ENCODE measurements at regions not wholly inside any gene's neighbourhood (a gene's known extent, or its start where the extent isn't known, plus 50 kb on each side); places are given as distances from the start of the nearest gene placed in this dataset.
"Not testable (repeated sequence)": the region's sequence is repeated elsewhere in the genome, so short reads cannot be mapped to it uniquely, and the experiment has no call there.

- DNase-seq, result no peak
These were observed 179.3 kb downstream of the GALC start for GRCh38 chr14:87813686-87814085.

GRCh38 chr14:87813211-87813610 is 179.8 kb downstream of the GALC start:
- no peak for DNase-seq

- no peak for DNase-seq
These were observed 181.7 kb downstream of the GALC start for GRCh38 chr14:87811246-87811645.

- DNase-seq, result no peak
These were observed 182.3 kb downstream of the GALC start for GRCh38 chr14:87810711-87811110.

- no peak for DNase-seq
These were observed 183.7 kb downstream of the GALC start for GRCh38 chr14:87809261-87809660.

GRCh38 chr14:87805315-87805723 is 187.7 kb downstream of the GALC start:
- peak in 1 of 2 donors; percentile 25 for DNase-seq

- DNase-seq, result no peak
These were observed 192.8 kb downstream of the GALC start for GRCh38 chr14:87800216-87800615.

GRCh38 chr14:87799400-87799799 is 193.6 kb downstream of the GALC start:
- no peak for DNase-seq

GRCh38 chr14:87797001-87797400 is 196.0 kb downstream of the GALC start:
- DNase-seq, result no peak

GRCh38 chr14:87794561-87794960 is 198.4 kb downstream of the GALC start:
- no peak for DNase-seq

GRCh38 chr14:87785897-87786296 is 207.1 kb downstream of the GALC start:
- no peak for DNase-seq

- no peak for DNase-seq
These were observed 208.6 kb downstream of the GALC start for GRCh38 chr14:87784386-87784785.

GRCh38 chr14:87783071-87783470 is 209.9 kb downstream of the GALC start:
- DNase-seq, result no peak

- no peak for DNase-seq
These were observed 220.1 kb downstream of the GALC start for GRCh38 chr14:87772854-87773253.

- no peak for DNase-seq
These were observed 225.4 kb downstream of the GALC start for GRCh38 chr14:87767567-87767901.

GRCh38 chr14:87758876-87759275 is 234.1 kb downstream of the GALC start:
- DNase-seq, result no peak

- DNase-seq, result no peak
These were observed 236.3 kb downstream of the GALC start for GRCh38 chr14:87756661-87757060.

GRCh38 chr14:87754520-87755223 is 238.3 kb downstream of the GALC start:
- DNase-seq, result no peak

GRCh38 chr14:87748558-87748957 is 244.4 kb downstream of the GALC start:
- no peak for DNase-seq

- DNase-seq, result peak in 1 of 2 donors; percentile 5
These were observed 247.4 kb downstream of the GALC start for GRCh38 chr14:87745507-87746118.

GRCh38 chr14:87734577-87735360 is 258.2 kb downstream of the GALC start:
- DNase-seq, result not testable (repeated sequence)

- DNase-seq, result not testable (repeated sequence)
These were observed 259.9 kb downstream of the GALC start for GRCh38 chr14:87733115-87733514.

GRCh38 chr14:87732562-87732961 is 260.4 kb downstream of the GALC start:
- no peak for DNase-seq

- DNase-seq, result no peak
These were observed 267.7 kb downstream of the GALC start for GRCh38 chr14:87725318-87725717.

Measured in CD4-positive, alpha-beta T cell treated with Interleukin-4 for 1 hour (primary cell).